GM12891 (cell line): ENCODE measurements at regions not wholly inside any gene's neighbourhood (a gene's known extent, or its start where the extent isn't known, plus 50 kb on each side); places are given as distances from the start of the nearest gene placed in this dataset.

Experiments used
- POLR2A ChIP-seq: IDR thresholded peaks from 2 replicates; pipeline ENCODE4 v1.6.1; 2011; ENCODE audit warnings: low read depth, low read length, control low read depth
- POLR2AphosphoS5 ChIP-seq: IDR thresholded peaks from 2 replicates; pipeline ENCODE4 v1.6.1; 2011; ENCODE audit warnings: low read depth, low read length, control low read depth
- SPI1 ChIP-seq: IDR thresholded peaks from 2 replicates; pipeline ENCODE4 v1.6.1; 2011; ENCODE audit warnings: low read depth, low read length, control low read depth
- TAF1 ChIP-seq: IDR thresholded peaks from 2 replicates; pipeline ENCODE4 v1.6.1; 2011; ENCODE audit warnings: low read depth, low read length, control low read depth

- TF ChIP-seq POLR2AphosphoS5 (no peak), POLR2A (no peak), TAF1 (no peak), SPI1 (no peak)
These were observed 1727.8 kb downstream of the ARAP2 start for GRCh38 chr4:34516524-34516923.
